ENCODE measurements at regions not wholly inside any gene's neighbourhood (a gene's known extent, or its start where the extent isn't known, plus 50 kb on each side); places are given as distances from the start of the nearest gene placed in this dataset.
"Not testable (repeated sequence)": the region's sequence is repeated elsewhere in the genome, so short reads cannot be mapped to it uniquely, and the experiment has no call there.

- TF ChIP-seq CTCF (IDR thresholded peaks at IDR 0.05; ENCODE audit: low read depth, low read length); EZH2phosphoT487 (IDR thresholded peaks at IDR 0.05; ENCODE audit: low read depth): not testable (repeated sequence)
Measured at GRCh38 chr11:69590088-69590487, 50.9 kb upstream of the CCND1 start.

All from OCI-LY3 (cell line).